Thoracic aorta (tissue), 2 donors: ENCODE measurements at regions not wholly inside any gene's neighbourhood (a gene's known extent, or its start where the extent isn't known, plus 50 kb on each side); places are given as distances from the start of the nearest gene placed in this dataset.

Experiments used
- ATAC-seq: fragments of 150-250 bp; one replicate; pipeline ENCODE4 v1.8.0; 2017; ENCODE audit warnings: low read depth; ENCODE audit not compliant: insufficient number of reproducible peaks, low FRiP score
- DNase-seq: peaks from one replicate; pipeline ENCODE4 v3.0.0-alpha.2; 2020; ENCODE audit warnings: low spot score
- H3K27ac ChIP-seq, 2 donors: fragments of 200-600 bp; sonication (generic); 1 replicate in 1 of 2; 2 replicates in 1 of 2; pipeline ENCODE4 v1.5.1; 2016; ENCODE audit warnings: mild to moderate bottlenecking in 2 of 2, moderate library complexity in 2 of 2
- H3K27me3 ChIP-seq: fragments of 200-600 bp; sonication (generic); replicated peaks from 2 replicates; pipeline ENCODE4 v1.6.0; 2016; ENCODE audit warnings: mild to moderate bottlenecking; ENCODE audit not compliant: insufficient read depth
- H3K36me3 ChIP-seq: fragments of 200-600 bp; sonication (generic); one replicate; pipeline ENCODE4 v1.5.1; 2016
- H3K4me1 ChIP-seq, 2 donors: fragments of 200-600 bp; sonication (generic); 1 replicate in 1 of 2; 2 replicates in 1 of 2; pipeline versions ENCODE4 v1.5.1 to v1.6.0; 2016; ENCODE audit warnings: low read depth in 2 of 2, mild to moderate bottlenecking in 1 of 2; ENCODE audit not compliant: control insufficient read depth in 1 of 2
- H3K4me3 ChIP-seq: fragments of 200-600 bp; sonication (generic); 2 replicates; pipeline ENCODE4 v1.5.1; 2016; ENCODE audit warnings: mild to moderate bottlenecking
- H3K9me3 ChIP-seq: fragments of 200-600 bp; sonication (generic); 2 replicates; pipeline ENCODE4 v1.5.1; 2016
- TF ChIP-seq, protein P1 (sequence below): fragments of 200-600 bp; sonication (generic); IDR thresholded peaks from one replicate; pipeline ENCODE4 v1.5.1; 2019; ENCODE audit warnings: antibody characterized with exemption

DNA sequence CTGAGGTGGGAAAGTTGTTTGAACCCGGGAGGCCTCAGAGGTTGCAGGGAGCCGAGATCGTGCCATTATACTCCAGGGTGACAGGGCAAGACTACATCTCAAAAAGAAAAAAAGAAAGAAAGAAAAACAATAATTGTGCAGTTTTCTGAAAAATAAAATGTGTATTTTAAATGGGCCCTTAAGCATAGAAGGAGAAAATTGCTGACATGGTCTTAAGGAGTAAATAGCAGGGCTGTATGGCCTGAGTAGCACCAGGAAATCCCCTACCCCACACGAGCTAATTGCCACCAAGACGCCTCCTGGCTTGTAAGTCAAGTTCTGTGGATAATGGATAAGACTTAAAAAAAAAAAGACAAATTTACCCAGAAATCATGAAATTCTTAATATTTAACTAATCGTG, 271.4 kb upstream of the NCKAP5 start:
- Histone ChIP-seq H3K36me3 (no peaks in the 10 kb centered on the region), H3K27me3 (no peaks in the 10 kb centered on the region), H3K9me3 (peaks cover 2% of the 10 kb centered on the region), H3K4me3 (no peak overlapping the region), H3K4me1 (no peaks in the 10 kb centered on the region), H3K27ac (no peak overlapping the region)
- ATAC-seq (no peak), DNase-seq (no peak)
- TF ChIP-seq, protein P1, sequence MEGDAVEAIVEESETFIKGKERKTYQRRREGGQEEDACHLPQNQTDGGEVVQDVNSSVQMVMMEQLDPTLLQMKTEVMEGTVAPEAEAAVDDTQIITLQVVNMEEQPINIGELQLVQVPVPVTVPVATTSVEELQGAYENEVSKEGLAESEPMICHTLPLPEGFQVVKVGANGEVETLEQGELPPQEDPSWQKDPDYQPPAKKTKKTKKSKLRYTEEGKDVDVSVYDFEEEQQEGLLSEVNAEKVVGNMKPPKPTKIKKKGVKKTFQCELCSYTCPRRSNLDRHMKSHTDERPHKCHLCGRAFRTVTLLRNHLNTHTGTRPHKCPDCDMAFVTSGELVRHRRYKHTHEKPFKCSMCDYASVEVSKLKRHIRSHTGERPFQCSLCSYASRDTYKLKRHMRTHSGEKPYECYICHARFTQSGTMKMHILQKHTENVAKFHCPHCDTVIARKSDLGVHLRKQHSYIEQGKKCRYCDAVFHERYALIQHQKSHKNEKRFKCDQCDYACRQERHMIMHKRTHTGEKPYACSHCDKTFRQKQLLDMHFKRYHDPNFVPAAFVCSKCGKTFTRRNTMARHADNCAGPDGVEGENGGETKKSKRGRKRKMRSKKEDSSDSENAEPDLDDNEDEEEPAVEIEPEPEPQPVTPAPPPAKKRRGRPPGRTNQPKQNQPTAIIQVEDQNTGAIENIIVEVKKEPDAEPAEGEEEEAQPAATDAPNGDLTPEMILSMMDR: no peak

DNA sequence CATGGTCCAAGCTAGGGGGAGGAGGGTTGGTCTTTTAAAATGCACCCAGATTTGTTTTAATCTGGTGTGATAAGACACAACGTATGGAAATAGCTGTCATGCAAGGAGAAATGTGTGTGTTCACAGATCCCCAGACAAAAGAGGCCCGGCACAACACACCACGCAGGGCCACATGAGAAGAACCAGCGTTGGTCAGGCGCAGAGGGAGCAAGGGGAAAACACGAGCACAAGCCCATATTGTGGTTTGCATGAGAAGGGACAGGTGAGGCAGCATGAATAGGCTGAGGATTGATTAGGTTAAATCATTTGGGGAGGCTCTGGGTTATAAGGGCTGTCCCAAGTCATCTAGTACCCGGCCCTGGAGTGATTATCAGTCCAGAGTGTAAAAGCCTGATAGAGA, 272.5 kb upstream of the NCKAP5 start:
- H3K4me1 ChIP-seq: no peaks in the 10 kb centered on the region
- ATAC-seq (no peak), DNase-seq (no peak)
- no peaks in the 10 kb centered on the region for H3K27me3 ChIP-seq
- no peaks in the 10 kb centered on the region for H3K36me3 ChIP-seq
- no peak overlapping the region for H3K4me3 ChIP-seq
- no peaks in the 10 kb centered on the region for H3K9me3 ChIP-seq
- H3K27ac ChIP-seq: no peak overlapping the region
- TF ChIP-seq, protein P1: no peak

DNA sequence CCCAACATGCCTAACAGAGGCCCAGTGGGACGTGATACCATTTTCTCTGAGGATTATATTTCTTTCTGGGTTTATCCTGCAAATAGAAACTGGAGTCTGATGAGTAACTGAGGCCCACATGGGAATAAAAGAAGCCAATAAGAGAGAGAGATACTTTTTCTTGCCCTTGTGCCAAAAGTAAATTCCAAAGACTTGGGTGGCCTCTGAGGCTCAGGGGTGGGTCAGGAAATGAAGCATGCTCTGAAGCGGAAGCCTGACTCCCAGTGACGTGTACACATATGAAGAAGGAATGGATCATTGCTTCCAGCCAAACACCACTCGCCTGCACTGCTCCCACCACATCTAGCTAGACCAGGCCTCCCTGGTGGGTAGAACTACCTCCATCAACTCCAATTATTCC, 273.6 kb upstream of the NCKAP5 start:
- ATAC-seq (peak; percentile 51), DNase-seq (no peak)
- no peak overlapping the region for H3K4me3 ChIP-seq
- H3K9me3 ChIP-seq: no peaks in the 10 kb centered on the region
- H3K36me3 ChIP-seq: no peaks in the 10 kb centered on the region
- TF ChIP-seq, protein P1: no peak
- H3K27me3 ChIP-seq: no peaks in the 10 kb centered on the region
- H3K4me1 ChIP-seq: no peaks in the 10 kb centered on the region
- no peak overlapping the region for H3K27ac ChIP-seq

DNA sequence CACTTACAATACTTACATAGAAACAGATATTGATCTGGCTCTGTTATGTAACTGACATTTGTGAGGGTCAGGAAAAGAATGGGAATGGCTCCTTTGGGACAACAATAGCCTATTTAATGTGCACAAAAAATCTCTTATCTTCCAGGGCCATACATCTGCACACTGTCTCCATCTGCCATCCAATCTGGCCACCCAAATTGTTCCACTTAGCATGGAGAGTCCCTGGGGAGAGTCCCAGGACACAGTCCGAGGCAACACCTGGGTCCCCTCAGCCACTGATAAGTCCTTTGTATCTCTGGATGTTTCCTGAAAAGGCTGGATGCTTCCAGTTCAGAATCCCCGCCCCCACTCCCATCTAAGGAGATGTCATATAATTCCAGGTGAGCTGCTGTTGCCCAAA, 274.2 kb upstream of the NCKAP5 start:
- DNase-seq: no peak
- Histone ChIP-seq H3K4me3 (no peak overlapping the region), H3K4me1 (no peaks in the 10 kb centered on the region), H3K9me3 (no peaks in the 10 kb centered on the region), H3K36me3 (no peaks in the 10 kb centered on the region), H3K27ac (no peak overlapping the region), H3K27me3 (no peaks in the 10 kb centered on the region)
- TF ChIP-seq, protein P1: no peak
- no peak for ATAC-seq

DNA sequence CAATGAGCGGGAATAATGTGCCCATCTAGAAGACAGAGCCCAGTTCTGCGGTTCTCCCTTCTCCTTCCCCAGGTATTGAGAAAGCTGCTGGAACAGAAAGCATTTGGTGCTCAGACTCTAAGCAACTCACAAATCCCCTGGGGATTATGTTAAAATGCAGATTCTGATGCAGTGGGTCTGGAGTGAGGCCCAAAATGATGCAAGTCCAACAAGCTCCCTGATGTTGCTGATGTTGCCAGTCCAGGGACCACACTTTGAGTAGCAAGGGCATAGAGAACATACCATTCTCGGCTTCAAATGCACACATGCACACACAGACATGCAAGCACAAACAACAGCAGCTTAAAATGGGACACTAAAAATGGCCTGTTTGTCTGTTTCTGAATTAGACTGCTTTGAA, 274.8 kb upstream of the NCKAP5 start:
- no peaks in the 10 kb centered on the region for H3K9me3 ChIP-seq
- TF ChIP-seq, protein P1: no peak
- no peaks in the 10 kb centered on the region for H3K4me1 ChIP-seq
- H3K36me3 ChIP-seq: no peaks in the 10 kb centered on the region
- ATAC-seq (no peak), DNase-seq (no peak)
- no peak overlapping the region for H3K27ac ChIP-seq
- no peaks in the 10 kb centered on the region for H3K27me3 ChIP-seq
- H3K4me3 ChIP-seq: no peak overlapping the region
